Gastroesophageal sphincter (tissue), 3 donors: ENCODE measurements at regions not wholly inside any gene's neighbourhood (a gene's known extent, or its start where the extent isn't known, plus 50 kb on each side); places are given as distances from the start of the nearest gene placed in this dataset.

Experiments used
- CTCF ChIP-seq, 4 experiments: fragments of 200-600 bp in 2 of 4; fragments of 450-650 bp in 2 of 4; sonication (generic) in 1 of 4; IDR thresholded peaks; one replicate each; pipeline ENCODE4 v1.5.1; 2017 to 2019; ENCODE audit warnings: antibody characterized with exemption in 4 of 4, mild to moderate bottlenecking in 2 of 4, moderate library complexity in 2 of 4
- EP300 ChIP-seq: sonication (generic); formaldehyde crosslinking; IDR thresholded peaks from one replicate; pipeline ENCODE4 v1.6.1; 2017; ENCODE audit warnings: antibody characterized with exemption, mild to moderate bottlenecking
- POLR2A ChIP-seq, 2 donors: fragments of 450-650 bp; IDR thresholded peaks; one replicate each; pipeline ENCODE4 v1.6.1; 2017; ENCODE audit warnings: antibody characterized with exemption in 2 of 2, mild to moderate bottlenecking in 2 of 2, moderate library complexity in 1 of 2
- POLR2AphosphoS5 ChIP-seq: sonication (generic); formaldehyde crosslinking; IDR thresholded peaks from one replicate; pipeline ENCODE4 v1.6.1; 2017; ENCODE audit warnings: antibody characterized with exemption

GRCh38 chr13:50575138-50575537, 268.4 kb downstream of the DLEU7 start:
- TF ChIP-seq CTCF (IDR thresholded peaks at IDR 0.05) (no peak), POLR2A (IDR thresholded peaks at IDR 0.05) (no peak), EP300 (no peak), POLR2AphosphoS5 (no peak)
